Erythroblast (primary cell): ENCODE measurements at regions not wholly inside any gene's neighbourhood (a gene's known extent, or its start where the extent isn't known, plus 50 kb on each side); places are given as distances from the start of the nearest gene placed in this dataset.

ENCODE experiments used
- GATA1 ChIP-seq: IDR thresholded peaks from 2 replicates; pipeline ENCODE4 v1.6.1; 2011; ENCODE audit warnings: low read depth, mild to moderate bottlenecking, control low read depth, low read length, moderate library complexity
- POLR2A ChIP-seq: IDR thresholded peaks from 2 replicates; pipeline ENCODE4 v1.6.1; 2011; ENCODE audit warnings: mild to moderate bottlenecking, low read length

DNA sequence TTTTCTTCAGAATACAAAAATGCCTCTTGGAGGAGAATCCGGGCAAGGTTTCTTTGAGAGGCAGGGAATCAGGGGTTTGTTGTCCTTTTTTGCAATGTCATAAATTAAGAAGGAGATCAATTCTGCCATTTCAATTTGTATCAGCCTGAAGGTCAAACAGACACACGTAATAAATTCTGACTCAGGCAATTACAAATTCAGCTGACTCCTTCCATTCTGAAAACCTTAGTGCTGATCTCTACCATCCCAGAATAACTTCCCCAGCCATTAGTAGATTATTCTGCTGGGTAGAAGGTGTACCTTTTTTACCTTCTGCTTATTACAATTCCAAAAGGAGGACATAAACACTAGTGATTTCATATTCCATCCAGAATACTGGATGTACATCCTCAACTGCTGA, 516.6 kb downstream of the AGTPBP1 start:
- TF ChIP-seq POLR2A: no peak
- no peak for TF ChIP-seq GATA1
